ENCODE measurements at regions not wholly inside any gene's neighbourhood (a gene's known extent, or its start where the extent isn't known, plus 50 kb on each side); places are given as distances from the start of the nearest gene placed in this dataset.

DNA sequence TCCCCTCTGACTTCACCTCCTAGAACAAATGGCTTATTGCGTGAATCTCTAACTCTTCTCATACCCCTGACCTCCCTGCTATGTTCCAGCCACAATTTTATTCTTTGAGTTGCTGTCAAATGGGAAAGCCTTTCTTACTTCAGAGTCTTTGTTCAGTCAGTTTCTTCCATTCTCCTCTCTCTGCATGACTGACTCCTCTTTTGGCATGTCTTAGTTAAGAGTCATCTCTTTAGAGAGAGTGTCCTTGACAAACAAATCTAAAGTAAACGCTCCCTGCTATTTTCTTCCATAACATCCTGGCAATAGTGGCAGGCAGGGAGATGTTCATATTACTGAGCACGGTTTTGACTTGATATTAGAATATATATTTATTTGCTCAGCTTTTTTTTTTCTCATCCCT, 170.7 kb upstream of the ERBB4 start:
- DNase-seq (ENCODE audit: low read depth in 2 of 2) = no peak

DNA sequence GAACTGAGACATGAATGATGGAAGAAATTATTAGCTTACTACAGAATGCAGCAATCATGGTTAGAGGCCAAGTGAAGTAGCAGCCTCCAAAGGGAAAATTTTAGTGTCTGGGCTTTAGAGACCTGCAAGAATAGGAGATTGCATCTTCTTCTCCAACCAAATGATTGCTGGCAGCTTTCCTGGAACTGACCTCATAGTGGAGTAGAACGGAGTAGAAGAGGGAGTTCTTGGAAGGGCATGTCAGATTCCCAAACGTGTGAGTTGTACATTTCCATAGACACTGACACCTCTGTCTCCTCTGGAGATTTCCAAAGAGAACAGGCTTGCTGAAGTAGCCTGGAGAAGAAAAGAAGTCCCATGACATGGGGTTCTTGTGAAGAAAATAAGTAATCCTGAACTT, 169.8 kb upstream of the ERBB4 start:
- no peak for DNase-seq (ENCODE audit: low read depth in 2 of 2)

DNA sequence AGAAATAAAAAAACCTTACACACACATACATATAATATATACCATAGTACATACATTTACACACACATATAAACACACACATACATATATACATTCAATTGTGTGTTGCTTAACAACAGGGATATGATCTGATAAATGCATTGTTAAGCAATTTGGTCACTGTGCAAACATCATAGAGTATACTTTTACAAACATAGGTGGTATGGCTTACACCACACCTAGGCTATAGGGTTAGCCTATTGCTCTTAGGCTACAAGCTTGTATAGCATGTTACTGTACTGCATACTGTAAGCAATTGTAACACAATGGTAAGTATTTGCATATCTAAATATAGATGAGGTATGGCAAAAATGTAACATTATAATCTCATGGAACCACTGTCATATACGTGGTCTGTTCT, 156.8 kb upstream of the ERBB4 start:
- no peak for DNase-seq (ENCODE audit: low read depth in 2 of 2)

DNA sequence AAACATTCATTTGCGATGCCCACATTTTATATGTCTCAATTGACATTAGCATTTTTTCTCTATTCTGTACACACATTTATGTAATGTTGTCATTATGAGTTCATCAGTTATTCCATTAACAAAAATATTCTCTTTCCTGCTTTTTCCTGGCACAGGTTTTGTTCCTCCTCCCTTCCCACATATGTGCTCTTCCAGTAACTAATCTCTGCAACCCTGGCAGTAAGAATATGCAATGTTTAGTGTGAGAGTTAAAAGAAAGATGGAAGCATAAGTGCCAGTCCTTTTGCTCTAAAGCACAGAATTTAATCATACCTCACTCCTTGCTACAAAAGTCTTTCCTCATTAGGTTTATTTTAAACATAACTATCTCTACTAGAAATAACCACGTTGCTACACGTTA, 155.8 kb upstream of the ERBB4 start:
- no peak for DNase-seq (ENCODE audit: low read depth in 2 of 2)

DNA sequence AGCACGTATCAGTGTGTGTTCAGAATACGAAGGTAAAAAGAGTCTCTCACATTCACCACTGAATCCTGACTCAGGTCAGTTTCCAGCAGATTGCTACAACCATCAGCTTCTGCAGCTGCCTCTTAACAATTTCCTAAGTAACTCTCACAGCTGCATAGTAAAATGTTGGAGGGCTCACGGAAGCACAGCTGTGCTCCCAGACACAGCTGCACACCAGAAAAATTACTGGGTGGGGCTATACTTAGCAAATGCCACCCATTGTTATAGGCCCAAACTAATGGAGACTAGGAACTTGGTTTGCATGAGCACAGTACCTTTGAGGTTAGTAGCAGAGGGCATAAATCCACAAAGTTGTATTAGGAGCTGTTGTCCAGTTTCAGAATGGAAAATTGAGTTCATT, 153.9 kb upstream of the ERBB4 start:
- DNase-seq (ENCODE audit: low read depth in 2 of 2) = no peak

DNA sequence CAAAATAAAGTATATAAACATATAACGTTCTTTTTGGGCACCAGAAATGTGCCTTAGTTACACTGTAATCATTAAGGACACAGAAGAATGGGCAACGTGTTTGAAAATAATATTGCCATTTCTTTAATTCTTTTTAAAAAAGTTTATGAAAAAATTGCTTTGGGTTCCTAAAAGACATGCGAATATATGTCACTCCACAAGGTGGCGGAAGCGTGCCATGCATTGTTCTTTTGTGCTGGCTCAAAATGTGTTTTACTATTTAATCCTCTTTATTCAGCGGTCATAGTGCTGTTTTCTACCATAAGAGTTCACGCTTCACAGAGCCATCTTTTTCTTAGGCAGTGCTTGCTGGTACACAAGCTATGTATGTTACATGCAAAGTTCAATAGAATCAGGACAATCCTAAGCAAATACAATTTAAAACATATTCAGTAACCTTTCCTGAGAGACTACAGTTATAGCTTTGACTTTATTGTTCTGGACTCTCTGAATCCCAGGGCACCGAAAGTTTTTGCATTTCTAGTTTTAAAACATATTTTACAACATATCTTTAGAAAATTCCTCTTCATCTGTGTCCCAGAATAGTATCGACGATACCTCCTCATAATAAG, 147.8 kb upstream of the ERBB4 start:
- peak; percentile 2 to 9 for DNase-seq (ENCODE audit: low read depth in 2 of 2)

DNA sequence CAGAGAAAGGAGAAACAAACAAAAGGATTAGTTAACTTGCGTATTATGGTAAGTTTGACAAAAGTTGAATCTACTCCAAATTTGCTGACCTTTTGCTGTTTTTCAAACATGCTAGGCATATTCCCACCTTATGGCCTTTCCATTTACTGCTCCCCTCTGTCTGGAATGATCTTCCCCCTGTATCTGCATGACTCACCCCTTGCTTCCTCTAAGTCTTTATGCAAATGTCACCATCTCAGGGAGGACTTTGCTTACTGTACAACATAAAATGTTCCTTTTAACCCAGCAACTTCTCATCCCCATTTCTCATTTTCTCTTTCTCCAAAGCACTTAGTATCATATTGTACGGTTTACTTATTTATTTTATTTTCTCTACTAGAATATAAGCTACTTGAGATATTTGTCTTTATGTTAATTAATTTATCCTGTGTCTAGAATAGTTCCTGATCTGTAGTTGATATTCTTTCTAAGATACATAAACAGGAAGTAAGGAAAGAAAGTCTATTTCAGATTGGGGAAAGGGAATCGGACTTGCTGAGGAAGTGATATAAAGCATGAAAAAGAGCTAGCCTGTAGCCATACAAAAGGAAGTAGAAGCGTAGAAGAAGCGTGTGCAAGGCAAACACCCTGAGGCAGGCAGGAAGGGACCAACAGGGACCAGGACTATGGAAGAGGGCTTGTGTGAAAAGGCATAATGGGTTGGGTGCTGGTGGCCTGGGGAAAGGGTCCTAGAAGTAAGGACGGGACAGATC, 144.9 kb upstream of the ERBB4 start:
- no peak for DNase-seq (ENCODE audit: low read depth in 2 of 2)

DNA sequence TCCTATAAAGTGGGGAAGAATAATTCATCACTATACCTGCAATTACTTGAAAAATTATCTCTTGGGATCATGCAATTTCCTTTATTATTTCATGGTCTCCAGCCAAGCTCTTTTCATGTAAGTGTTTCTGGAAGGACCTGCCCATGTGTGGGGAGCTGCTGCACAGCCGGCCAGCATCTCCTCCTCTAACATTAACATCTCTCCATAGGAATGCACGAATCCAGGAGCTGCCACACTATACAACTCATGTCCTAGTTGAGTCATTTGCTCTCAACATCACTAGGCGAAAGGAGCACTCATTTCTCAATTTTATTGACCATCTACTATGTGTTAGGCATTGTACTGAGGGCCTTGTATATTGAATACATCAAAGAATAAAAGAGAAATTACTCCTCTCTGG, 144.3 kb upstream of the ERBB4 start:
- DNase-seq (ENCODE audit: low read depth in 2 of 2) = no peak

DNA sequence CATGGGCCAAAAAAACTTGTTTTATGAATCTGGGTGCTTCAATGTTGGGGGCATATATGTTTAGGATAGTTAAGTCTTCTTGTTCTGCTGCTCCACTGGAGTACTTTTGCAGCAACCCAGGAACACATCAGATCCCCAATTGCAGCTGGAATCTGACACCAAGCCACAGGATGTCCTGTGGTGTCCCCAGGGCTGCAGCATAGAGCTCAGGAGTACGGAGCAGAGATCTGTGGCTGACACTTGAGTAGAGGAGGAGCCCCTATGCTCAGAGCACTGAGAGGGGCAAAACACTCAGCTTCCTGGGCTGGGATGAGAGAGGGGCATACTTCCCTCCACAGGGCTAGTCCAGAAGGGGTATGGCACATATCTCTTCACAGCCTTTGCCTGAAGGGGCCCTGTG, 138.9 kb upstream of the ERBB4 start:
- no peak for DNase-seq (ENCODE audit: low read depth in 2 of 2)

DNA sequence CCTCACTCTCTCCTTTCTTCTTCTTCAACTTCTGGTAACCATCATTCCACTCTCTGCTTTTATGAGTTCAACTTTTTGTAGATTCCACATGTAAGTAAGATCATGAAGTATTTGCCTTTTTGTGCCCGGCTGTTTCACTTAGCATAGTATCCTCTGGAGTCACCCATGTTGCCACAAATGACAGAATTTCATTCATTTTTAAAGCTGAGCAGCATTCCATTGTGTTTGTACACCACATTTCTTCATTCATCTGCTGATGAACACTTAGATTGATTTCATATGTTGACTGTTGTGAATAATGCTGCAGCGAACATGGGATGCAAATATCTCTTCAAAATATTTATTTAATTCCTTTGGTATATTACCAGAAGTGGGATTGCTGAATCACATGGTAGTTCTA, 133.6 kb upstream of the ERBB4 start:
- no peak for DNase-seq (ENCODE audit: low read depth in 2 of 2)

DNA sequence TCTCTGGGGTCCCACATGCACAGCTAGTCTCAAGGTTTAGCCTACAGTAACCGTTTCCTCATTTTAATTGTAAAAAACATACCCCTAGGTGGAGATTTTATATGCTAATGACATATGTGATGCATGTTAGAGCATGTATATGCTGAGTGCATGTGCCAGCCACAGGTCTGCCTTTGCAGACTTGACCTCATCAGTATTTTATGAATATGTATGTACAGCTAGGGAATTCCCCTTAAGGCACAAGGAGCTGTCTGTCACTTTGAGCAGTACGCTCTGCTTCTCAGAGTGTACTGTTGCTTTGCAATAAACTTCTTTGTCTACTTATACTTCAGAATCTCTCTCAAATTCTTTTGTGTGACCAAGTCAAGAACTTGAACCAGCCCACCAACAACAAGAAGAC, 131.2 kb upstream of the ERBB4 start:
- DNase-seq (ENCODE audit: low read depth in 2 of 2) = no peak

DNA sequence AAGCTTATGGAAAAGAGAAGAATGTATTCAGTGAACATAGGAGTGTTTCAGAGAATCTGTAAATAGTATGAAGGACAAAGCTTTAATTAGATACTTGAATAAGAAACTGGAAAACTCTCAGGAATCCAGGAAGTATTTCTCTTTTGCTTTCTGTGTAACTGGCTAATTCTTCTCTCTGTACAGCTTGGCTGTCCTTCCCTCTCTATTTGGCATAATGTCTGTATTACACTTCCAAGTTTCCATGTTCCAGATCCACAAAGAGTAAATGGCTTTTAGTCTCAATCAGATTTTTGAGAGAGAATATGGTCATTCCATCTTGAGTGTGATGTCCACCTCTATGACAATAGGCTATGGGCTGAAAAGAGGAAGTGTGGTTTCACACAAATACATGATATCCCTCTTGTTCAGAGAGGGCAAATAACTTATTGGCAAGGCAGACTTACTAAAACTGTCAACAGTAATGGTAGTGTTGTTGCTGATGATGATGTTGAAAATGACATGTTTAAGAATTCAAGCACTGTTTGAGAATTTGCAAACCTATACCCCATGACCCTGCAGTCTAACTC, 129.2 kb upstream of the ERBB4 start:
- DNase-seq (ENCODE audit: low read depth in 2 of 2) = no peak

DNA sequence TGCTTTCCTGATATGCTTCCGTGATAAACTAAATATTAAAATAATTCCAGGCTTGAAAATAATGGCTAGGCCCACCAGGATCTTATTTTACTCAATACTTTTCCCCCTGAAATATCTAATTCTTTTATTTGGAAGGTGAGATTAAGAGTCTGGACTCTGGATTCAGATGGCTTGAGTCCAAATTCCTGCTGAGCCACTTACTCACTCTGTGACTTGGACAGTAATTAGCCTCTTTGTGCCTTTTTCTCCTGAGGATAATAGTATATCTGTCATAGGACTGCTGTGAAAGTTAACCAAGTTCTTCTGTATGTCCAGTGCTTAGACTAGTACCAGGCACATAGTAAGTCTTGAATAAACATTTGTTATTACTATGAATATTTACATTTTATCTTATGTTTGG, 127.3 kb upstream of the ERBB4 start:
- no peak for DNase-seq (ENCODE audit: low read depth in 2 of 2)

DNA sequence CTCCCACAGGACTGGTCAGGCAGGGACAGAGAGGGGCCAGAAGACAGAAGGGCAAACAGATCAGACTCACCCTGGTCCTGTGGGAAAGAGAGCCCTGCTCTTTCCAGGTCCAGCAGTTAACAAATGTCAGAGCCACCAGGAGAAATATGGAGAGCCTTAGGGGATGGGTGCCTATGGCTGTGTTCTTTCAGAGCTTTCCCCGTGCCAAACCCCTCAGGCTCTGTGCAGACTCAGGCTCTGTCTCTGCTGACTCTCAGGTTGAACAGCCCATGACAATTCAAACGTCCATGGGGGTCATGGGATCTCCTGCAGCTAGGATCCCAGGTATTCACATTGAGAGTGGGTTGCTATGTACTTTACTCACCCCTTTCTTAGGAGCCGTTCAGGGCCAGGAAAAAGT, 120.8 kb upstream of the ERBB4 start:
- no peak for DNase-seq (ENCODE audit: low read depth in 2 of 2)

DNA sequence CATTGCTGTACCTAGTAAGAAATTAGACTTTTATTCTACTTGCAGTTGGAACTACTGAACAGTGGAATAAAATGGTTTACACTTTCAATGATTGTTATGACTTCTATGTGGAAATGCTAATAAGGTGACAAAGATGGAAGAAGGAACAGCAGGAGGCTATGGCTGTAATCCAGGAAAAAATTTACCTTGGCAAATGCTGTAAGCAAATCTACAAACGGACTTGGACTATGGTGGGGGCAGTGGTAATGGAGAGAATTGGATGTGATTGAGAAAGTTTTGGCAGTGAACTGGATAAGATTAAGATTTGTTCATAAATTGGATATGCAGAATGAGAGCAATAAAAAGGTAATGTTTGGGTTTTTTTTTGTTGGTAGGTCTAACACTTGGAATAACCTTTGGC, 111.0 kb upstream of the ERBB4 start:
- DNase-seq (ENCODE audit: low read depth in 2 of 2) = no peak

DNA sequence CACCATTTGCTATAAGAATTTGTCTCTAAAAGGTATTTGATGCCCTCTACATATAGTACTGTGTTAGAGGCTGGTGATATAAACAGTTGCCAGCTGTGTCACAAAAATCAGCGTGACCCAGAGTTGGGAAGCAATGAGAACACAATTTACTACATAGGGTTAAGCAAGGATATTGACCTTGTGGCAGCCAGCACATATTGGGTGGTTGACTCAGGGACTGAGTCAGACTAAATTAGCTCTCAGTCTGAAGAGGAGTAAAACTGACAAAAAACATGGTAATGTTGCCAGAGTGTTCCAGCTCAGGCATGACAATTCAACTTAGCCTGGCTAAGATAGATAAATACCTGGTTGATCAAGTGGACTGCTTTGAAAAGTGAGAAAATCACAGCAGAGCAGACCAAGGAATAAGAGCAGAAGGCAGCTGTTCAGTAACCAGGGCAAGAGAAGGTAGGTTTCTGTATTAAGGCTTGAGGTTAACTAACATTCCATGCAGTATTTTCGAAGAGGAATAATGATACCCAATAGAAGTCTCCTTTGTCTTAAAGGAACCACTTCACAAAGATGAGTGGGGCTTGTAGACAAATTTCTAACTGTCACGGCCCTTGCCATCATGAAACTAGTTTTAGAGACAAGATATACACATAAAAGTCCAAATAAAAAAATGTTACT, 108.2 kb upstream of the ERBB4 start:
- DNase-seq (ENCODE audit: low read depth in 2 of 2) = no peak

DNA sequence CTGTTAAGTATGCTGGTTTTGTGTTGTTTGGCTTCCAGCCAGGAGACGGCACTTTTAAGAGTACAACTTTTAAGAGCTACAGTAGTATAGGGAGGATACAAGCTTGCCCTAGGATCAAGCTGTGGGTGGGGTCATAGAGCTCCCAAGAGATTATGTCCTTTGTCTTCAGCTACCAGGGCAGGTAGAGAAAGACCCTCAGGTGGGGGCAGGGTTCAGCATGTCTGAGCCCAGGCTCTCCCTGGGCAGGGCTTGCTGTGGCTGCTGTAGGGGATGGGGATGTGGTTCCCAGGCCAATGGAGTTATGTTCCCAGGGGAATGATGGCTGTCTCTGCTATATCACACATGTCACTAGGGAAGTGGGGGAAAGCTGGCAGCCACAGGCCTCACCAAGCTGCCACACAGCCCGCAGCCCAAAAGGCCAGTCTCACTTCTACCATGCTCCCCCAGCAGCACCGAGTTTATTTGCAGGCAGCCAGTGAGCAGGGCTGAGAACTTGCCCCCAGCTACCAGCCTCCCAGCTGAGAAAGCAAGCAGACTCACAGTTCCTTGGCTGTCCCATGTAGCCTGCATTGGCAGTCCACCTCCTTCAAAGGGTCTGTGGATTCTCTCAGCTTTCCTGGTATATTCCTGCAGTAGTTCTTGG, 105.7 kb upstream of the ERBB4 start:
- DNase-seq (ENCODE audit: low read depth in 2 of 2) = no peak

DNA sequence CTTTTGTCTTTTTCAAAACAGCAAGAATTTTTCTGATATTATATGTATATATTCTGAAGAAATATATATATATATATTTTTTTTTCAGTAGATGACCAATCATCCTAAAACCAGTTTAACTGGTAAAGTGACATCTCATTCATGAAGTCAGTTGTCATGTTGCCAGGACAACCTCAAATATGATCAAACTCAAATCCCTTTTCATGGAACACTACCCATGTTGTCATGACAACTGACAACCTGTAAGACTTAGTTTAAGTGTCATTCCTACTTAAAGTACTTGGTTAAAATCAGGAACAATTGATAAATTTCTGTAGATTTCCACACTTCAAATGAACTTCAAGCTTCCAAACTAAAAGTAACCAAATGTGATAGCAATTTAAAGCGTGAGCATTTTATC, 101.8 kb upstream of the ERBB4 start:
- DNase-seq (ENCODE audit: low read depth in 2 of 2) = no peak

DNA sequence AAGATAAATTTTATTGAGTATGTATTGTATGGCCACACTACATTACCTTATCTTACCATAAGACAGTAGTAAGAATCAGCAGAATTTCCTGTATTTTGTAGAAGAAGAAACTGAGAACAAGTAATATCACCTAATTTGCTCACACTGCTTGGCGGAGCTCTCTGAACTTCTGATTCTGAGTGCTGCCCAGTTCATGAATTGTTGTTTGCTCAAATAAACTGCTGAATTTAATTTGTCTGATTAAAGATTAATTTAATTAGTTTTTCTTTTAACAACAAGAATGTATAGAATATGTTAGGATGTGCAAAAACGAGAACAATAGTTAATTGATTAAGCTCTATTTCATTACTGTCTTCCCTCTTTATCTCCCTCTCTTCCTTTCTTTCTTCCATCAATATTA, 100.1 kb upstream of the ERBB4 start:
- DNase-seq (ENCODE audit: low read depth in 2 of 2) = no peak

DNA sequence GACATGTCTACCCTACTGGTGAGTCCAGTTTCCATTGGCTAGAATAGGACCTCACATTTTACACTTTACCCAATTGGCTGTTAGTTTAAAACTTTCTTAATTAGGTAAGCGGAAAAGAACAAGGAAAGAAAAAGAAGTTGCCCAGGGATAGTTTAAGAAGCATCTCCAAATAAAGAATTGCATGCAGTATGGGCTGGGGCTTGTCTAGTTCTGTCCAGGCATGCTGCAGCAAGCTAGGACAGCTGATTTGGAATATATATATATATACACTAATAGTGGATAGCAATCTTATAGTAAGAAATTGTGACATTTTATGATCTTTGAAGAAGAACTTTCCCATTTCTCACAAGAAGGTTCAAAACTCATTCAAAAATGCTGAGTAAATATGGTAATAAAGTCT, 90.0 kb upstream of the ERBB4 start:
- no peak for DNase-seq (ENCODE audit: low read depth in 2 of 2)

DNA sequence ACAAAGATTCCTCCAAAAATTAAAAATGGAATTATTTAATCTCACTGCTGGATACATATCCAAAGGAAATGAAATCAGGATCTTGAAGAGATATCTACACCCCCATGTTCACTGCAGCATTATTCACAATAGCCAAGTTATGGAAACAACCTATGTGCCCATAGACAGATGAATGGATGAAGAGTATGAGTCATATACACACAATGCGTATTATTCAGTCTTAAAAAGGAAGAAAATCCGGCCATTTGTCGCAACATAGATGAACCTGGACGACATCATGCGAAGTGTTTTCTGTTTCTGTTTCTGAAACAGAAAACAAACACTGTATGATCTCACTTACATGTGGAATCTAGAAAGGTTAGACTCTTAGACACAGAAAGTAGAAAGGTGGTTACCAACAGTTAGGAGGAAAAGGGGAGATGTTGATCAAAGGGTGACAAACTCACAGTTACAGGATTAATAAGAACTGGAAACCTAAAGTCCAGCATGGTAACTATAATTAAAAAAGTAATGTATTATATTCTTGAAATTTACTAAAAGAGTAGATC, 87.8 kb upstream of the ERBB4 start:
- DNase-seq (ENCODE audit: low read depth in 2 of 2) = no peak

DNA sequence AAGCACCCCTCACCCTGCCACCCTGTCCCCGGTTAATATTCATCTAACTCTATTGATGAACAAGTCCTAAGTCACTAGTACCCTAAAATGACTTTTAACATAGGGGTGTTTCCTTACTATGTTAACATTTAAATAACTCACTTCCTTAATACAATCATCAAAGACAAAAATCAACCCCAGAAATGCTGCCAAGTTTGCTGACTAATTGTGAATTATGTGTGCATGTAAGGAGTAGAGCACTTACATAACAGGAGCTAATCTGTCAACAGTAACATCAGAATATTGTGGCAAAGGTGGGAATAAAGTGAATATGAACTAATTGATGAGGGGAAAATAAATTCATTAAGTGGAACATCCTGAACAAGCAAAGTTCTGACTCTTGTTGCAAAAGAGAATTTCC, 81.4 kb upstream of the ERBB4 start:
- DNase-seq (ENCODE audit: low read depth in 2 of 2) = no peak

All from stimulated activated CD4-positive, alpha-beta T cell treated with anti-CD3 and anti-CD28 coated beads, Interleukin-1b, Interleukin-23, amount 100 ng/mL, for 1 hour (primary cell).